Activated T-helper 1 cell treated with anti-CD3 and anti-CD28 coated beads, Interleukin-12 subunit alpha, Interleukin-12 subunit beta, Interleukin-2, Interleukin-4 antibody, amounts not matched to agents 30 ng/mL and 10 ng/mL and 1 ng/mL, durations not matched to agents 14 hours and 24 hours and 36 hours (primary cell): ENCODE measurements at regions not wholly inside any gene's neighbourhood (a gene's known extent, or its start where the extent isn't known, plus 50 kb on each side); places are given as distances from the start of the nearest gene placed in this dataset.

Experiments used
- DNase-seq: peaks from one replicate; pipeline ENCODE4 v3.0.0; 2021; ENCODE audit warnings: low spot score
- H3K27ac Mint-ChIP-seq: one replicate; pipeline ENCODE4 v1.8.0; 2021; ENCODE audit warnings: mild to moderate bottlenecking, mixed read lengths
- H3K27me3 Mint-ChIP-seq: one replicate; pipeline ENCODE4 v1.8.0; 2022; ENCODE audit warnings: mild to moderate bottlenecking, moderate library complexity, mixed read lengths; ENCODE audit not compliant: insufficient read depth
- H3K36me3 Mint-ChIP-seq: one replicate; pipeline ENCODE4 v1.8.0; 2021; ENCODE audit warnings: low read depth, mixed read lengths
- H3K4me1 Mint-ChIP-seq: one replicate; pipeline ENCODE4 v1.8.0; 2021; ENCODE audit warnings: low read depth, mixed read lengths
- H3K4me3 Mint-ChIP-seq: one replicate; pipeline ENCODE4 v1.8.0; 2021; ENCODE audit warnings: mild to moderate bottlenecking, moderate library complexity, mixed read lengths
- H3K9me3 Mint-ChIP-seq: one replicate; pipeline ENCODE4 v1.8.0; 2021; ENCODE audit warnings: mixed read lengths
- intact Hi-C: fragments of 100-400 bp; cut with micrococcal nuclease; formaldehyde crosslinking; loops from one replicate; pipeline ENCODE4 v1.15.1; 2024

DNA sequence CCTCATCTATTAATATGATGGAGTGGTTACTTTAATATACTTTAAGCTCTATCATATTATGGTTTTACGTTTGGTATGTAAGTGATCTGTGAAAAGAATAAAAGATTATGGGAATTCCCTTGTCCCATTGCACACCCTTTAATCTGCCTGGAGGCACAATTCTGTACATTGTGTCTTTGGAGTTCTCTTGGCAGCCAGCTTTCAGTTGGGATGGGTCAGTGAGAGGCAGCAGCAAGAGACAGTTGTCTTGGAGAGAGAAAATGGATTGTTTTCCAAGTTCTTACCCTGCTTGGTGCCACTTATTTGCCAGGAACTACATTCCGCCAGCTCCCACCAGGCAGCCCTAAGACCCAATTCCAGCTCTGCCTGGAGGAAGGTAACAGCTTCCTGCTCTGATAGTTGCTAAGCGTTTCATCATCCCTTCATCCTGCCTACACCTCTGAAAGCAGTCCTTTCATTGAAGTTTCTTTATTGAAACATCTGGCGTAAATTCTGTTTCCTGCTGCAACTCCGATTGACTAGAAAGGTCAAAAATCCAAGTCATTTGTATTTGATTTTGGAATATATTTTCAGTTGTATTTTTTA, 365.2 kb downstream of the AKAIN1 start:
- H3K27me3 Mint-ChIP-seq: no peaks in the 10 kb centered on the region
- no peak overlapping the region for H3K27ac Mint-ChIP-seq
- intact Hi-C loops: no loop called here
- H3K4me1 Mint-ChIP-seq: no peaks in the 10 kb centered on the region
- peaks cover under 1% of the 10 kb centered on the region for H3K9me3 Mint-ChIP-seq
- no peak for DNase-seq
- H3K36me3 Mint-ChIP-seq: no peaks in the 10 kb centered on the region
- H3K4me3 Mint-ChIP-seq: no peak overlapping the region

DNA sequence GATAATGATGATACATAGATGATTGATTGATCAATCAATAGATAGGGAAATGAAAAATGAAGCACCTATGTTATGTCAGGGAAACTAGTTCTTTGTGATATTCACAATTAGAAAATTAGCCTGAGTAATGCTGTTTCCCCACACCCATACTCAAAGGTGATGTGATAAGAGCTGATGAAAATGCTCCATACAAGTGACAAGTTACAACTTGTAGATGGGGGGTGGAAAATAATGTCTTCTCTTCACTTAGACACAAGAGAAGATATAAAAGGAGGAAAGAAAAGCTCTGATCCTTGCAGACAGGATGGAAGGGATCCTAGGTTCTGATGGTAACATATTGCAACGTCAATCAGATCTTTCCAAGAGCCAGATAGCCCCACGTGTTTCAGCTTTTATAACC, 365.9 kb downstream of the AKAIN1 start:
- H3K27me3 Mint-ChIP-seq: no peaks in the 10 kb centered on the region
- H3K4me3 Mint-ChIP-seq: no peak overlapping the region
- no peak for DNase-seq
- H3K4me1 Mint-ChIP-seq: no peaks in the 10 kb centered on the region
- H3K27ac Mint-ChIP-seq: no peak overlapping the region
- H3K36me3 Mint-ChIP-seq: no peaks in the 10 kb centered on the region
- peaks cover 7% of the 10 kb centered on the region for H3K9me3 Mint-ChIP-seq
- intact Hi-C loops: no loop called here

- peaks cover 44% of the 10 kb centered on the region for H3K9me3 Mint-ChIP-seq
- no peaks in the 10 kb centered on the region for H3K36me3 Mint-ChIP-seq
- no peaks in the 10 kb centered on the region for H3K4me1 Mint-ChIP-seq
- intact Hi-C loops: no loop called here
- no peak for DNase-seq
- H3K27me3 Mint-ChIP-seq: no peaks in the 10 kb centered on the region
- no peak overlapping the region for H3K27ac Mint-ChIP-seq
- H3K4me3 Mint-ChIP-seq: no peak overlapping the region
Measured at GRCh38 chr18:4823091-4823490, 368.0 kb upstream of the DLGAP1 start.

- intact Hi-C loops: no loop called here
- Mint-ChIP-seq H3K4me1 (no peaks in the 10 kb centered on the region), H3K4me3 (no peak overlapping the region), H3K9me3 (peaks cover 43% of the 10 kb centered on the region), H3K27ac (no peak overlapping the region), H3K36me3 (no peaks in the 10 kb centered on the region), H3K27me3 (no peaks in the 10 kb centered on the region)
- no peak for DNase-seq
Measured at GRCh38 chr18:4821801-4822200, 366.7 kb upstream of the DLGAP1 start.

DNA sequence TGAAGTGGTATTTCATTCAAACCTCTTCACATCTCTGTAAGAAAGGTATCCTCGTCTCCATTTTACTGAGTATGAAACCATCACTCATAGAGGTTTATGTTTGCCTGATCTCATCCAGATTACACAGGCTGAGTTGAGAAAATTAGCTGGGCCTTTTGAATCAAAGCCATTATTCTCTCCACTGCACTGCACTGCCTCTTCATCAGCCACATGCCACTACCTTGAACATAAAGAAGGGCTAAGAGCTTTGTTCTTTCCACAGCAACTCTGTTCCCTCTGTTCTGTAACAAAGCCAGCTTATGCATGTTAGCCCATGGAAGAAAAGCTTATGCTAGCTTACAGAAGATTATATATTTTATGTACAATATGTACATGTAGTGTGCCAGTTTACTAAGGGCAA, 362.6 kb upstream of the DLGAP1 start:
- Mint-ChIP-seq H3K36me3 (no peaks in the 10 kb centered on the region), H3K4me1 (no peaks in the 10 kb centered on the region)

GRCh38 chr18:4813708-4814107, 358.6 kb upstream of the DLGAP1 start:
- H3K4me1 Mint-ChIP-seq: no peaks in the 10 kb centered on the region
- DNase-seq: no peak
- H3K36me3 Mint-ChIP-seq: no peaks in the 10 kb centered on the region
- H3K9me3 Mint-ChIP-seq: peaks cover 11% of the 10 kb centered on the region
- intact Hi-C loops: no loop called here
- no peak overlapping the region for H3K27ac Mint-ChIP-seq
- no peaks in the 10 kb centered on the region for H3K27me3 Mint-ChIP-seq
- no peak overlapping the region for H3K4me3 Mint-ChIP-seq

More for the DNA sequence above, 362.6 kb upstream of the DLGAP1 start:
- Mint-ChIP-seq H3K27ac (no peak overlapping the region), H3K9me3 (peaks cover 30% of the 10 kb centered on the region), H3K27me3 (no peaks in the 10 kb centered on the region), H3K4me3 (no peak overlapping the region)
- no peak for DNase-seq
- intact Hi-C loops: no loop called here

DNA sequence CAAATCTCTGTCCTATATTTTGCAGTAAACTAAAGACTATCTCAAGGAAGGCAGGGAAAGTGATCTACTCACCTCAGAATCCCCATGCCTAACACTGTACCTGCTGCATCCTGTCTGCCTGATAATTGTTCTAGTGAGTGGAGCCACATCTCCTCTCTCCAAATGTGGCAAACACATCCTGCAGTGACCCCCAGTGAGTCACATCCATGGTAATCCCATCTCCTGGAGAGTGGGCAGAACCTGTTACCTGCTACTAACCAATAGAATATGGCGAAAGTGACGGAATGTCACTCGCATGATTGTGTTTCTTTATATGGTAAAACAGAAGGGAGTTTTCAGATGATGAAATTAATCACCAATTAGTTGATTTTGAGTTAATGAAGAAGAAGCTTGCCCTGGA, 353.8 kb upstream of the DLGAP1 start:
- peaks cover 12% of the 10 kb centered on the region for H3K9me3 Mint-ChIP-seq
- H3K4me1 Mint-ChIP-seq: no peaks in the 10 kb centered on the region
- H3K36me3 Mint-ChIP-seq: no peaks in the 10 kb centered on the region
- no peak overlapping the region for H3K27ac Mint-ChIP-seq
- no peak for DNase-seq
- intact Hi-C loops: no loop called here
- no peaks in the 10 kb centered on the region for H3K27me3 Mint-ChIP-seq
- no peak overlapping the region for H3K4me3 Mint-ChIP-seq

DNA sequence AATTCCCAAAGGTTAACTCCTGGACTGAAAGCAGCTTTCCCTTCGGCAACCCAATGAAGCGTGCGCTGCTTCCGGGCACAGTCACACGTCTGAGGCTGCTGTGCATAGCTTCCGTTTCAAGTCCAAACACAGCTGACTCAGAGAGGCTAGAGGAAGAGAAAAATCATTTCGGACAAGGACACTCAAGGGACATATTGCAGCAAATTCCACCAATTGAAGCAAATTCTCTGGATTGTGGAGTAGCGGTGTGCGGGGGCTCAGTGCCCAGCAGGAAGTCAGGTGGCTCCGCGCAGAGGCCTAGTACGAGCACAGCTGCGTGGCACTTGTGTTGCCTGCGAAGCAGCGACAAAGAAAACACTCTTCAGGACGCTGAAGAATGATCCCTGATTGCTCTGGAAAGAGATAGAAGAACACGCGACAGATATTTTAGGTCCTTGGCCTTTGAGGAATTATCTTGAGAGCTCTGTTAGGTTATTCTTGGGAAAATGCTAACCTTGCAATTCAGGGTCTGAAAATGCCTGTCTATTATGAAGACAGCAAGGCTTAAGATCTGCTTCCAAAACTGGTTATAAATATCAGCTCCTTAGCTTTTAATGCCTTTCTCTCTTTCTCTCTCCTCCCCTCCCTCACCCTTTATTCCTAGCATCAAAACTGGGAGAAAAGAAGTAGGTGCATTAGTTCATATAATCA, 352.6 kb upstream of the DLGAP1 start:
- DNase-seq: no peak
- intact Hi-C loops: no loop called here
- H3K36me3 Mint-ChIP-seq: no peaks in the 10 kb centered on the region
- peaks cover 6% of the 10 kb centered on the region for H3K9me3 Mint-ChIP-seq
- H3K27me3 Mint-ChIP-seq: no peaks in the 10 kb centered on the region
- no peak overlapping the region for H3K4me3 Mint-ChIP-seq
- no peaks in the 10 kb centered on the region for H3K4me1 Mint-ChIP-seq
- no peak overlapping the region for H3K27ac Mint-ChIP-seq

- no peak overlapping the region for H3K4me3 Mint-ChIP-seq
- H3K27ac Mint-ChIP-seq: no peak overlapping the region
- peaks cover 6% of the 10 kb centered on the region for H3K9me3 Mint-ChIP-seq
- H3K36me3 Mint-ChIP-seq: no peaks in the 10 kb centered on the region
- no peaks in the 10 kb centered on the region for H3K4me1 Mint-ChIP-seq
- no peaks in the 10 kb centered on the region for H3K27me3 Mint-ChIP-seq
- no peak for DNase-seq
- intact Hi-C loops: no loop called here
Measured at GRCh38 chr18:4806331-4806730, 351.2 kb upstream of the DLGAP1 start.

- H3K36me3 Mint-ChIP-seq: no peaks in the 10 kb centered on the region
- no peak overlapping the region for H3K4me3 Mint-ChIP-seq
- H3K27me3 Mint-ChIP-seq: no peaks in the 10 kb centered on the region
- H3K9me3 Mint-ChIP-seq: peaks cover 10% of the 10 kb centered on the region
- no peak for DNase-seq
- no peak overlapping the region for H3K27ac Mint-ChIP-seq
- no peaks in the 10 kb centered on the region for H3K4me1 Mint-ChIP-seq
- intact Hi-C loops: no loop called here
Measured at GRCh38 chr18:4802296-4802695, 347.2 kb upstream of the DLGAP1 start.

DNA sequence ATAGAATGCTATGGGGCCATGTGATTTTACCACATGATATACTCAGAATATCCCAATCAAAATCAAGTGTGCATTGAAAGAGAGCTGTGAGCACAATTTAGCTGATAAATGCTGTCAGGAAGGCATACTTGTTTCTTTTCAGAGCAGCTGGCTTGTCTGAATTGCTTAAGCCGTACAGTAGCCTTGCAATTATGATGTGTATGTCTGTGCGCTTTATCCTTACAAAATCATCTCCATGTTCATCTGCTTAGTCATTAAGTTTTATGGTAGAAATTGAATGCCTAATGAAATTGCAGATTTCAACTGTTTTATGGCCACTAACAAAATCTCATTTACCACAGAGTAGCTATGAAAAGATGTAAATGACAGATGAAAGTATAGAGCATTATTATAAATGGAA, 346.0 kb upstream of the DLGAP1 start:
- H3K27me3 Mint-ChIP-seq: no peaks in the 10 kb centered on the region
- intact Hi-C loops: no loop called here

DNA sequence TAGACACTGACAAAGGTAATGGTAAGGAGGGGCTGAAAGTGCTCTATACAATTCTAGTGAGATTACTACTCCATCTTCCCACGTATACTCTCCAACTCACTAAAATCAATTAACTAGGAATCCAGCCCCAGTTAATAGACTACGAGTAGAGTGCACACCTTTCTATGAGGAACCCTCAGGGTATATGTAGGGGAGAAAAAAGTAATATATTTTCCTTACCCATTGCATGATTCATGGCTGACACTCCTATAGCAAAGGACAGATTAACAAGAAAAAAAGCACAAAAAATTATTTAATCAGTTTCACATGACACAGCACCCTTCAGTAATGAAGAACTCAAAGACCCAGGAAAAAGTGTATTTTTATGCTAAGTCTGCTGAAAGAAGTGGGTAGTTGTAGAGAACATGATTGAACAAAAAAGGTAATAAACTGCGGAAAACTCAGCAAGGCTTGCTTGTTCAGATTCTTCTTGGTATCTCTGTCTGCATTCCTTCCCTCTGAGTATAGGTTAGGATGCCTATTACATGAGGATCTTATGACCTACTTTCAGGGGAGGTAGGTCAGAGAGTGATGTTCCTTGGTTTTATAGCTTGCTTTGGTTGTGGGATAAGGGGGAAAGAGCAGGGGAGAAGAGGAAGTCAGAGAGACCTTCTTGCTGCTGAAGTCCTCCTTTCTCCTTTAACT, 342.0 kb upstream of the DLGAP1 start:
- H3K9me3 Mint-ChIP-seq: peaks cover 4% of the 10 kb centered on the region
- no peak overlapping the region for H3K27ac Mint-ChIP-seq
- DNase-seq: no peak
- no peaks in the 10 kb centered on the region for H3K4me1 Mint-ChIP-seq
- intact Hi-C loops: no loop called here
- H3K27me3 Mint-ChIP-seq: no peaks in the 10 kb centered on the region
- H3K36me3 Mint-ChIP-seq: no peaks in the 10 kb centered on the region
- H3K4me3 Mint-ChIP-seq: no peak overlapping the region

More for the DNA sequence above, 346.0 kb upstream of the DLGAP1 start:
- H3K4me3 Mint-ChIP-seq: no peak overlapping the region
- no peak overlapping the region for H3K27ac Mint-ChIP-seq
- H3K4me1 Mint-ChIP-seq: no peaks in the 10 kb centered on the region
- H3K36me3 Mint-ChIP-seq: no peaks in the 10 kb centered on the region
- peaks cover 10% of the 10 kb centered on the region for H3K9me3 Mint-ChIP-seq
- DNase-seq: no peak

GRCh38 chr18:4789506-4789905, 334.4 kb upstream of the DLGAP1 start:
- Mint-ChIP-seq H3K36me3 (no peaks in the 10 kb centered on the region), H3K4me1 (no peaks in the 10 kb centered on the region), H3K9me3 (peaks cover 8% of the 10 kb centered on the region), H3K27me3 (no peaks in the 10 kb centered on the region), H3K4me3 (no peak overlapping the region), H3K27ac (no peak overlapping the region)
- DNase-seq: no peak
- intact Hi-C loops: no loop called here
